Lower leg skin (tissue), 4 donors: ENCODE measurements at regions not wholly inside any gene's neighbourhood (a gene's known extent, or its start where the extent isn't known, plus 50 kb on each side); places are given as distances from the start of the nearest gene placed in this dataset.
A peak's percentile ranks its signal among the peaks of the same experiment; 100 is the strongest.

Source experiments
- DNase-seq, 2 donors: peaks; one replicate each; pipeline ENCODE4 v3.0.0-alpha.2; 2019; ENCODE audit warnings: low spot score in 2 of 2
- H3K4me3 ChIP-seq: fragments of 200-600 bp; sonication (generic); 2 replicates; pipeline ENCODE4 v1.5.1; 2017; ENCODE audit warnings: mild to moderate bottlenecking, low read depth; ENCODE audit not compliant: poor library complexity, severe bottlenecking
- CTCF ChIP-seq, 3 donors: fragments of 450-650 bp; IDR thresholded peaks; one replicate each; pipeline ENCODE4 v1.5.1; 2016; ENCODE audit warnings: antibody characterized with exemption in 3 of 3, mild to moderate bottlenecking in 3 of 3, moderate library complexity in 2 of 3
- POLR2A ChIP-seq, 2 donors: fragments of 450-650 bp; IDR thresholded peaks; one replicate each; pipeline ENCODE4 v1.6.1; 2016 to 2017; ENCODE audit warnings: antibody characterized with exemption in 2 of 2, mild to moderate bottlenecking in 1 of 2, moderate library complexity in 1 of 2
- WGBS, 2 donors: methylation state at CpG; one replicate each; pipeline ENCODE4 v1.1.5; 2018; 5-methylcytosine and 5-hydroxymethylcytosine counted together
- intact Hi-C: fragments of 100-400 bp; cut with DNase I; formaldehyde crosslinking; loops from one replicate; pipeline ENCODE4 v1.15.0; 2023; ENCODE audit warnings: low total_unique reads

- no peak for TF ChIP-seq POLR2A (IDR thresholded peaks at IDR 0.05)
- no peak for TF ChIP-seq CTCF (IDR thresholded peaks at IDR 0.05)
- DNase-seq = no peak
- 47 to 54% methylated on average over 1 of the region's 1 CpG for WGBS, 2 donors
- no peak overlapping the region for H3K4me3 ChIP-seq
- intact Hi-C loops = no loop called here
Measured at GRCh38 chr2:35314049-35314448, 1041.5 kb upstream of the CRIM1 start.

GRCh38 chr2:35301369-35301768, 1054.2 kb upstream of the CRIM1 start:
- DNase-seq = no peak
- intact Hi-C loops = no loop called here
- H3K4me3 ChIP-seq = no peak overlapping the region
- WGBS, 2 donors = 83 to 97% methylated on average over 1 of the region's 1 CpG
- no peak for TF ChIP-seq CTCF (IDR thresholded peaks at IDR 0.05)
- no peak for TF ChIP-seq POLR2A (IDR thresholded peaks at IDR 0.05)

GRCh38 chr2:35298493-35298892, 1057.1 kb upstream of the CRIM1 start:
- WGBS, 2 donors = 17 to 26% methylated on average over 4 of the region's 4 CpGs
- TF ChIP-seq CTCF (IDR thresholded peaks at IDR 0.05) = no peak
- intact Hi-C loops = no loop called here
- DNase-seq = peak in 1 of 2 donors; percentile 62
- no peak overlapping the region for H3K4me3 ChIP-seq

- no peak for DNase-seq
- intact Hi-C loops = no loop called here
- TF ChIP-seq POLR2A (IDR thresholded peaks at IDR 0.05) (no peak), CTCF (IDR thresholded peaks at IDR 0.05) (no peak)
- H3K4me3 ChIP-seq = no peak overlapping the region
- WGBS, 2 donors = 86 to 87% methylated on average over 4 of the region's 4 CpGs
Measured at GRCh38 chr2:35297403-35297802, 1058.2 kb upstream of the CRIM1 start.

- DNase-seq = no peak
- H3K4me3 ChIP-seq = no peak overlapping the region
- WGBS, 2 donors = 78 to 83% methylated on average over 7 of the region's 7 CpGs
- no peak for TF ChIP-seq CTCF (IDR thresholded peaks at IDR 0.05)
- TF ChIP-seq POLR2A (IDR thresholded peaks at IDR 0.05) = no peak
- intact Hi-C loops = no loop called here
Measured at GRCh38 chr2:35294636-35295263, 1060.8 kb upstream of the CRIM1 start.

- TF ChIP-seq POLR2A (IDR thresholded peaks at IDR 0.05) (no peak), CTCF (IDR thresholded peaks at IDR 0.05) (no peak)
- intact Hi-C loops = no loop called here
- 49 to 66% methylated on average over 2 of the region's 2 CpGs for WGBS, 2 donors
- DNase-seq = no peak
- no peak overlapping the region for H3K4me3 ChIP-seq
Measured at GRCh38 chr2:35293261-35293660, 1062.3 kb upstream of the CRIM1 start.
